WTC11 (cell line): ENCODE measurements at regions not wholly inside any gene's neighbourhood (a gene's known extent, or its start where the extent isn't known, plus 50 kb on each side); places are given as distances from the start of the nearest gene placed in this dataset.

Source experiments
- ATF3 ChIP-seq: sonication (generic); formaldehyde crosslinking; conservative IDR thresholded peaks from 2 replicates; pipeline ENCODE4 v1.8.1; 2022; ENCODE audit warnings: mild to moderate bottlenecking, missing genetic modification reagents
- ATF6 ChIP-seq: sonication (generic); formaldehyde crosslinking; IDR thresholded peaks from 2 replicates; pipeline ENCODE4 v1.8.1; 2023; ENCODE audit warnings: mild to moderate bottlenecking, missing genetic modification reagents
- CREB1 ChIP-seq: sonication (generic); formaldehyde crosslinking; IDR thresholded peaks from 2 replicates; pipeline ENCODE4 v1.8.0; 2023; ENCODE audit warnings: mild to moderate bottlenecking, missing genetic modification reagents
- CREM ChIP-seq: sonication (generic); formaldehyde crosslinking; IDR thresholded peaks from 2 replicates; pipeline ENCODE4 v1.8.1; 2022; ENCODE audit warnings: mild to moderate bottlenecking, missing genetic modification reagents, moderate library complexity
- CTCF ChIP-seq: fragments of 200-600 bp; IDR thresholded peaks from 2 replicates; pipeline ENCODE4 v1.8.0; 2022; ENCODE audit warnings: antibody characterized with exemption
- JUN ChIP-seq: sonication (generic); formaldehyde crosslinking; IDR thresholded peaks from 2 replicates; pipeline ENCODE4 v1.8.0; 2023; ENCODE audit warnings: mild to moderate bottlenecking, missing genetic modification reagents
- KAT7 ChIP-seq: sonication (generic); formaldehyde crosslinking; IDR thresholded peaks from 2 replicates; pipeline ENCODE4 v1.8.1; 2023; ENCODE audit warnings: missing genetic modification reagents, mild to moderate bottlenecking, borderline replicate concordance
- NR2C2 ChIP-seq: sonication (generic); formaldehyde crosslinking; IDR thresholded peaks from 2 replicates; pipeline ENCODE4 v1.8.0; 2022; ENCODE audit warnings: mild to moderate bottlenecking, missing genetic modification reagents
- RORB ChIP-seq: fragments of 250-450 bp; sonication (Bioruptor Pico); IDR thresholded peaks from 2 replicates; pipeline ENCODE4 v1.9.0; 2021; ENCODE audit warnings: mild to moderate bottlenecking
- SMAD4 ChIP-seq: sonication (generic); formaldehyde crosslinking; IDR thresholded peaks from 2 replicates; pipeline ENCODE4 v1.8.0; 2022; ENCODE audit warnings: mild to moderate bottlenecking, missing genetic modification reagents
- TF ChIP-seq, protein P1 (sequence below): sonication (generic); formaldehyde crosslinking; IDR thresholded peaks from 2 replicates; pipeline ENCODE4 v1.8.0; 2022; ENCODE audit warnings: mild to moderate bottlenecking, missing genetic modification reagents
- TF ChIP-seq, protein P2 (sequence below): sonication (generic); formaldehyde crosslinking; IDR thresholded peaks from 2 replicates; pipeline ENCODE4 v1.8.1; 2023; ENCODE audit warnings: mild to moderate bottlenecking, missing genetic modification reagents, moderate library complexity

DNA sequence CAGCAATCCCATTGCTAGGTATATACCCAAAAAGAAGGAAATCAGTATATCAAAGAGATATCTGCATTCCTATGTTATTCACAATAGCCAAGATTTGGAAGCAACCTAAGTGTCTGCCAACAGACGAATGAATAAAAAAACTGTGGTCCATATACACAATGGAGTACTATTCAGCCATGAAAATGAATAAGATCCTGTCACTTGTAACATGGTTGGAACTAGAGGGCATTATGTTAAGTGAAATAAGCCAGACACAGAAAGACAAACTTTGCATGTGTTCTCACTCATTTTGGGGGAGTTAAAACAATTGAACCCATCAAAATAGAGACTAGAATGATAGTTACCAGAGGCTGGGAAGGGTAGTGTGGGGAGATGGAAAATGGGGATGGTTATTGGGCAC lies 323.5 kb upstream of the NFE2L3 start:
- TF ChIP-seq CTCF (no peak), CREM (CRISPR knock-in tag) (no peak), CREB1 (no peak), NR2C2 (CRISPR knock-in tag) (no peak), ATF3 (CRISPR knock-in tag) (no peak), JUN (no peak), ATF6 (CRISPR knock-in tag) (no peak), SMAD4 (CRISPR knock-in tag) (no peak), RORB (CRISPR knock-in tag) (no peak), KAT7 (CRISPR knock-in tag) (no peak)
- TF ChIP-seq, protein P1, sequence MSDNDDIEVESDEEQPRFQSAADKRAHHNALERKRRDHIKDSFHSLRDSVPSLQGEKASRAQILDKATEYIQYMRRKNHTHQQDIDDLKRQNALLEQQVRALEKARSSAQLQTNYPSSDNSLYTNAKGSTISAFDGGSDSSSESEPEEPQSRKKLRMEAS (CRISPR knock-in tag) = no peak
- TF ChIP-seq, protein P2, sequence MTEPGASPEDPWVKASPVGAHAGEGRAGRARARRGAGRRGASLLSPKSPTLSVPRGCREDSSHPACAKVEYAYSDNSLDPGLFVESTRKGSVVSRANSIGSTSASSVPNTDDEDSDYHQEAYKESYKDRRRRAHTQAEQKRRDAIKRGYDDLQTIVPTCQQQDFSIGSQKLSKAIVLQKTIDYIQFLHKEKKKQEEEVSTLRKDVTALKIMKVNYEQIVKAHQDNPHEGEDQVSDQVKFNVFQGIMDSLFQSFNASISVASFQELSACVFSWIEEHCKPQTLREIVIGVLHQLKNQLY = no peak
